Caco-2 (cell line): ENCODE measurements at regions not wholly inside any gene's neighbourhood (a gene's known extent, or its start where the extent isn't known, plus 50 kb on each side); places are given as distances from the start of the nearest gene placed in this dataset.

Source experiments
- BruUV-seq: library from RNA; stranded (reverse); fragments of 400-500 nt; replicated peaks from 2 replicates; lab custom pipeline; 2021; lab: Mats Ljungman, UMichigan
- CTCF ChIA-PET: fragments of 300-600 bp; sonication (Branson Sonifier 250); formaldehyde crosslinking; loops from one replicate; lab custom pipeline; 2022; ENCODE audit warnings: antibody characterized with exemption; lab: Charles Lee
- POLR2A ChIA-PET: fragments of 300-600 bp; sonication (Branson Sonifier 250); formaldehyde crosslinking; loops from one replicate; lab custom pipeline; 2022; ENCODE audit warnings: antibody characterized with exemption; lab: Charles Lee
- DNase-seq, 2 experiments: peaks; one replicate each; pipeline versions ENCODE4 v3.0.0 to v3.0.0-alpha.2; 2020 to 2022
- H3K27me3 ChIP-seq: replicated peaks from 2 replicates; pipeline ENCODE4 v1.6.0; 2011; ENCODE audit warnings: low read length; ENCODE audit not compliant: control insufficient read depth, insufficient read depth
- H3K36me3 ChIP-seq: 2 replicates; pipeline ENCODE4 v1.5.1; 2011; ENCODE audit warnings: low read length; ENCODE audit not compliant: control insufficient read depth, insufficient read depth
- H3K4me1 ChIP-seq: fragments of 250-450 bp; sonication (Bioruptor Pico); 2 replicates; pipeline ENCODE4 v1.5.1; 2020; ENCODE audit warnings: mild to moderate bottlenecking
- H3K4me3 ChIP-seq: 2 replicates; pipeline ENCODE4 v1.5.1; 2011; ENCODE audit warnings: low read depth, mild to moderate bottlenecking, control low read depth, low read length
- H3K9me3 ChIP-seq: fragments of 250-450 bp; sonication (Bioruptor Pico); 2 replicates; pipeline ENCODE4 v1.5.1; 2020; ENCODE audit warnings: mild to moderate bottlenecking, moderate library complexity
- H3K27ac Mint-ChIP-seq: one replicate; pipeline ENCODE4 v1.8.0; 2022; ENCODE audit warnings: mixed read lengths; ENCODE audit not compliant: unreplicated experiment
- H3K27me3 Mint-ChIP-seq: one replicate; pipeline ENCODE4 v1.8.0; 2022; ENCODE audit warnings: mixed read lengths; ENCODE audit not compliant: insufficient read depth, unreplicated experiment
- H3K36me3 Mint-ChIP-seq: one replicate; pipeline ENCODE4 v1.8.0; 2022; ENCODE audit warnings: mild to moderate bottlenecking, mixed read lengths; ENCODE audit not compliant: insufficient read depth, unreplicated experiment
- H3K4me1 Mint-ChIP-seq: one replicate; pipeline ENCODE4 v1.8.0; 2022; ENCODE audit warnings: low read depth, mixed read lengths; ENCODE audit not compliant: unreplicated experiment
- H3K4me3 Mint-ChIP-seq: one replicate; pipeline ENCODE4 v1.8.0; 2022; ENCODE audit warnings: mild to moderate bottlenecking, moderate library complexity, mixed read lengths; ENCODE audit not compliant: unreplicated experiment
- H3K9me3 Mint-ChIP-seq: one replicate; pipeline ENCODE4 v1.8.0; 2022; ENCODE audit warnings: mixed read lengths; ENCODE audit not compliant: unreplicated experiment
- intact Hi-C: fragments of 100-400 bp; cut with micrococcal nuclease; formaldehyde crosslinking; loops from one replicate; pipeline ENCODE4 v1.10.0; 2022; ENCODE audit not compliant: unreplicated experiment
- TF ChIP-seq, protein P1 (sequence below), 2 experiments: fragments of 200-600 bp in 1 of 2; IDR thresholded peaks; 1 replicate in 1 of 2; 2 replicates in 1 of 2; pipeline versions ENCODE4 v1.5.1 to v1.8.0; 2011 to 2022; ENCODE audit warnings: antibody characterized with exemption in 1 of 2, control low read depth in 1 of 2, inconsistent platforms in 1 of 2, low read depth in 1 of 2, low read length in 1 of 2, mild to moderate bottlenecking in 1 of 2, moderate library complexity in 1 of 2; ENCODE audit not compliant: insufficient read depth in 1 of 2, severe bottlenecking in 1 of 2, unreplicated experiment in 1 of 2

DNA sequence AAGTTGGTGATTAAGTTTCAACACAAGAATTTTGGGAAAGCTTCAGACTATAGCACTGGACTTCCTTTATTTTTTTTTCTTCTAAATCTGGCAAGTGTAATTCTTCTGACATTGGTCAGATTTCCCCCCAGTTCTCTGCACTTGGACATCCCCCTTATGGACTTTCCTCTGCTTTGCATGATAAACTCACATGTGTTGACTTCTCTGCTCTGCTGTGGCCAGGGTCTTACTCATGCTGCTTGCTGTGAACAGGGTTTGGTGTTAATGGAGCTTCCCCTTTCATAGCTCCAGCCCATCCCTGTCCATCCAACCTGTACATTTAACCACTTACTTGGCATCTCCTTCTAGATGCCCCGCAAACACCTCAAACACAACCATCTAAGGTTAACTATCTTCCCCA, 70.5 kb upstream of the SPATA13 start:
- intact Hi-C loops: no loop called here
- Histone ChIP-seq H3K9me3 (no peaks in the 10 kb centered on the region), H3K4me1 (no peaks in the 10 kb centered on the region), H3K36me3 (no peaks in the 10 kb centered on the region), H3K4me3 (no peak overlapping the region), H3K27me3 (no peaks in the 10 kb centered on the region)
- no peak for DNase-seq
- peaks cover 3% of the 10 kb centered on the region for H3K27me3 Mint-ChIP-seq
- TF ChIP-seq, protein P1, sequence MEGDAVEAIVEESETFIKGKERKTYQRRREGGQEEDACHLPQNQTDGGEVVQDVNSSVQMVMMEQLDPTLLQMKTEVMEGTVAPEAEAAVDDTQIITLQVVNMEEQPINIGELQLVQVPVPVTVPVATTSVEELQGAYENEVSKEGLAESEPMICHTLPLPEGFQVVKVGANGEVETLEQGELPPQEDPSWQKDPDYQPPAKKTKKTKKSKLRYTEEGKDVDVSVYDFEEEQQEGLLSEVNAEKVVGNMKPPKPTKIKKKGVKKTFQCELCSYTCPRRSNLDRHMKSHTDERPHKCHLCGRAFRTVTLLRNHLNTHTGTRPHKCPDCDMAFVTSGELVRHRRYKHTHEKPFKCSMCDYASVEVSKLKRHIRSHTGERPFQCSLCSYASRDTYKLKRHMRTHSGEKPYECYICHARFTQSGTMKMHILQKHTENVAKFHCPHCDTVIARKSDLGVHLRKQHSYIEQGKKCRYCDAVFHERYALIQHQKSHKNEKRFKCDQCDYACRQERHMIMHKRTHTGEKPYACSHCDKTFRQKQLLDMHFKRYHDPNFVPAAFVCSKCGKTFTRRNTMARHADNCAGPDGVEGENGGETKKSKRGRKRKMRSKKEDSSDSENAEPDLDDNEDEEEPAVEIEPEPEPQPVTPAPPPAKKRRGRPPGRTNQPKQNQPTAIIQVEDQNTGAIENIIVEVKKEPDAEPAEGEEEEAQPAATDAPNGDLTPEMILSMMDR (IDR thresholded peaks at IDR 0.05; ENCODE audit: insufficient read depth in 1 of 2, low read depth in 1 of 2, low read length in 1 of 2, severe bottlenecking in 1 of 2, unreplicated experiment in 1 of 2): no peak
- no peaks in the 10 kb centered on the region for H3K36me3 Mint-ChIP-seq
- BruUV-seq: no TSS peak
- H3K27ac Mint-ChIP-seq: no peak overlapping the region
- CTCF ChIA-PET: no interaction called here
- POLR2A ChIA-PET: no interaction called here
- H3K9me3 Mint-ChIP-seq: no peaks in the 10 kb centered on the region
- H3K4me3 Mint-ChIP-seq: no peak overlapping the region
- H3K4me1 Mint-ChIP-seq: peaks cover 13% of the 10 kb centered on the region

DNA sequence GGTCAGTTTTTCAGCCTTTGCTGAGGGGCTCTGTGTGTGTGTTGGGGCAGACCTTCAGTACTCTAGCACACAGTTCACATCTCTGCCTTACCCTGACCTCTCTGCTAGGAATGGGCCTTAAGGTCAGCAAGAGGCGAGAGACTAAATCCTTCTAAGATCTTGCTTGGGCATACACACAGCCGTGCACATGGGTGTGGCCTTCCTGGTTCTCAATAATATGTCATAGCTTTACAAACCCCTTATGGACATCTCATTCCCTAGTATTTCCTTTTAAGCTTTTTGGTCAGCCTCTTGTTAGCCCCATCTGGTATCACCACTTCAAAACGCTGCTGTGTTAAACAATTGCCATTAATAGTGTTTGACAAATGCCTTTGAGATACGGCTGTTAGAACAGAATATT, 69.4 kb upstream of the SPATA13 start:
- POLR2A ChIA-PET: no interaction called here

DNA sequence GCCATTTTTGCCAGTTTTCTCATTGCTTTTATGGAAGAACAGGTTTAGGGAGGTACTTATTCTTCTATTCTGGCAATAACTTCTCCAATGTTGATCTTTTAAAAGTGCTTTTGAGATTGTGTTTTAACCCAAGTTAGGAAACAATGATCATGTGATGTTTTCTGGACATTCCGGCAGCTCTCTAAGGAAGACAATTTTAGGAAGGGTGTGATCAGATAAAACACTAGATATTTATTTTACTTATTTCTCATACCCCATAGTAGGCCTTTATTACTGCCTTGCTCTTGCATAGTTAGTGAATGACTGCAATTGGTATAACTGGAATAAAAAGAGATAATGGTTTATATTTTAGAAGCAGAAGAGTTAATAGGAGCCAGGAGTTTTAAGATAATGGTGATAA, 68.4 kb upstream of the SPATA13 start:
- H3K36me3 Mint-ChIP-seq: no peaks in the 10 kb centered on the region
- BruUV-seq: no TSS peak
- POLR2A ChIA-PET: no interaction called here

More for the DNA sequence above, 69.4 kb upstream of the SPATA13 start:
- Mint-ChIP-seq H3K4me3 (no peak overlapping the region), H3K27ac (no peak overlapping the region), H3K36me3 (no peaks in the 10 kb centered on the region), H3K4me1 (peaks cover 6% of the 10 kb centered on the region), H3K27me3 (no peaks in the 10 kb centered on the region), H3K9me3 (no peaks in the 10 kb centered on the region)
- intact Hi-C loops: no loop called here
- TF ChIP-seq, protein P1 (IDR thresholded peaks at IDR 0.05; ENCODE audit: insufficient read depth in 1 of 2, low read depth in 1 of 2, low read length in 1 of 2, severe bottlenecking in 1 of 2, unreplicated experiment in 1 of 2): no peak
- H3K4me1 ChIP-seq: no peaks in the 10 kb centered on the region
- CTCF ChIA-PET: no interaction called here
- no peaks in the 10 kb centered on the region for H3K27me3 ChIP-seq
- no peak overlapping the region for H3K4me3 ChIP-seq
- no TSS peak for BruUV-seq
- H3K36me3 ChIP-seq: no peaks in the 10 kb centered on the region
- no peak for DNase-seq
- no peaks in the 10 kb centered on the region for H3K9me3 ChIP-seq

More for the DNA sequence above, 68.4 kb upstream of the SPATA13 start:
- no peaks in the 10 kb centered on the region for H3K9me3 ChIP-seq
- no peak overlapping the region for H3K27ac Mint-ChIP-seq
- H3K27me3 ChIP-seq: no peaks in the 10 kb centered on the region
- CTCF ChIA-PET: interaction anchor here (0.6 kb wide), 1 partner anchor 626 kb away, joined by 3 read pairs; no protein-coding TSS in a partner anchor
- H3K36me3 ChIP-seq: no peaks in the 10 kb centered on the region
- DNase-seq: no peak
- peaks cover 6% of the 10 kb centered on the region for H3K4me1 Mint-ChIP-seq
- H3K4me3 Mint-ChIP-seq: no peak overlapping the region
- H3K4me1 ChIP-seq: no peaks in the 10 kb centered on the region
- no peak overlapping the region for H3K4me3 ChIP-seq
- no peaks in the 10 kb centered on the region for H3K27me3 Mint-ChIP-seq
- H3K9me3 Mint-ChIP-seq: no peaks in the 10 kb centered on the region
- intact Hi-C loops: no loop called here
- TF ChIP-seq, protein P1 (IDR thresholded peaks at IDR 0.05; ENCODE audit: insufficient read depth in 1 of 2, low read depth in 1 of 2, low read length in 1 of 2, severe bottlenecking in 1 of 2, unreplicated experiment in 1 of 2): no peak
